ENCODE measurements at regions not wholly inside any gene's neighbourhood (a gene's known extent, or its start where the extent isn't known, plus 50 kb on each side); places are given as distances from the start of the nearest gene placed in this dataset.

- Histone ChIP-seq H4K20me1 (replicated peaks; ENCODE audit: control insufficient read depth, insufficient read depth, low read length) (no peaks in the 10 kb centered on the region), H3K36me3 (ENCODE audit: control insufficient read depth, insufficient read depth, low read length) (no peaks in the 10 kb centered on the region), H2AFZ (ENCODE audit: low read depth, low read length) (no peak overlapping the region), H3K4me2 (ENCODE audit: insufficient read depth, low read length) (no peak overlapping the region), H3K27ac (ENCODE audit: extremely low read depth, low read depth, low read length) (no peak overlapping the region), H3K79me2 (ENCODE audit: control insufficient read depth, insufficient read depth, low read length) (no peaks in the 10 kb centered on the region), H3K9me3 (replicated peaks; ENCODE audit: control insufficient read depth, insufficient read depth, low read depth, low read length) (no peaks in the 10 kb centered on the region), H3K4me3 (no peak overlapping the region), H3K4me1 (replicated peaks in 1 of 2; ENCODE audit: control insufficient read depth in 2 of 2, insufficient read depth in 2 of 2, low read length in 2 of 2) (no peaks in the 10 kb centered on the region), H3K9me1 (ENCODE audit: control insufficient read depth, insufficient read depth, low read length) (no peaks in the 10 kb centered on the region), H3K9ac (ENCODE audit: insufficient read depth in 1 of 2, low read depth in 2 of 2, low read length in 2 of 2) (no peak overlapping the region), H3K27me3 (ENCODE audit: control insufficient read depth in 2 of 2, insufficient read depth in 2 of 2, low read length in 2 of 2) (no peaks in the 10 kb centered on the region)
- in situ Hi-C loops (cut with MboI) (no loop called here), intact Hi-C loops (cut with micrococcal nuclease) (no loop called here)
- ATAC-seq (no peak), DNase-seq (ENCODE audit: extremely low read depth in 1 of 4, low spot score in 3 of 4) (no peak), FAIRE-seq (no peak)
- no peak for TF ChIP-seq SETDB1 (IDR thresholded peaks at IDR 0.05; ENCODE audit: low read length)
- CTCF ChIA-PET (ENCODE audit: low intra/inter-chr PET ratio): no interaction called here
- no TSS peak for BruUV-seq (replicated peaks)
- POLR2A ChIA-PET: no interaction called here
Observed at GRCh38 chr4:147151763-147152162, 206.1 kb upstream of the TTC29 start.

GRCh38 chr4:147157860-147158701 is 212.4 kb upstream of the TTC29 start:
- Histone ChIP-seq H3K36me3 (ENCODE audit: control insufficient read depth, insufficient read depth, low read length) (no peaks in the 10 kb centered on the region), H3K79me2 (ENCODE audit: control insufficient read depth, insufficient read depth, low read length) (no peaks in the 10 kb centered on the region), H3K4me1 (replicated peaks in 1 of 2; ENCODE audit: control insufficient read depth in 2 of 2, insufficient read depth in 2 of 2, low read length in 2 of 2) (peaks cover 0 to 4% of the 10 kb centered on the region in 2 experiments; a peak in 1 of 5 replicates), H3K9me3 (replicated peaks; ENCODE audit: control insufficient read depth, insufficient read depth, low read depth, low read length) (no peaks in the 10 kb centered on the region), H3K4me2 (ENCODE audit: insufficient read depth, low read length) (no peak overlapping the region), H3K4me3 (no peak overlapping the region), H3K27ac (ENCODE audit: extremely low read depth, low read depth, low read length) (no peak overlapping the region), H3K9me1 (ENCODE audit: control insufficient read depth, insufficient read depth, low read length) (no peaks in the 10 kb centered on the region), H3K9ac (ENCODE audit: insufficient read depth in 1 of 2, low read depth in 2 of 2, low read length in 2 of 2) (no peak overlapping the region), H2AFZ (ENCODE audit: low read depth, low read length) (no peak overlapping the region), H4K20me1 (replicated peaks; ENCODE audit: control insufficient read depth, insufficient read depth, low read length) (no peaks in the 10 kb centered on the region), H3K27me3 (ENCODE audit: control insufficient read depth in 2 of 2, insufficient read depth in 2 of 2, low read length in 2 of 2) (peaks cover 0 to 6% of the 10 kb centered on the region in 2 experiments; a peak in 1 of 5 replicates)
- intact Hi-C loops (cut with micrococcal nuclease) (no loop called here), in situ Hi-C loops (cut with MboI) (no loop called here)
- WGBS (ENCODE audit: insufficient coverage, low coverage, missing lambda C conversion rate): 1% methylated on average over 29 of the region's 29 CpGs
- CTCF ChIA-PET (ENCODE audit: low intra/inter-chr PET ratio): no interaction called here
- DNase-seq (ENCODE audit: extremely low read depth in 1 of 4, low spot score in 3 of 4) (no peak), ATAC-seq (peak; percentile 34; the same call in 2 of the 3 replicates), FAIRE-seq (no peak)
- POLR2A ChIA-PET: no interaction called here
- no peak for TF ChIP-seq MCM2 (IDR thresholded peaks at IDR 0.05; ENCODE audit: low read depth)
- no peak for TF ChIP-seq WHSC1 (IDR thresholded peaks at IDR 0.05; ENCODE audit: low read length)
- no peak for TF ChIP-seq SIN3B (IDR thresholded peaks at IDR 0.05; ENCODE audit: low read depth)
- TF ChIP-seq PCBP1 (IDR thresholded peaks at IDR 0.05; ENCODE audit: low read depth, low read length, poor library complexity, severe bottlenecking): no peak
- TF ChIP-seq TFAM (CRISPR knock-in tag; conservative IDR thresholded peaks at IDR 0.05): no peak
- TF ChIP-seq NR3C1 (CRISPR knock-in tag; IDR thresholded peaks at IDR 0.05): no peak
- TF ChIP-seq SIX5 (IDR thresholded peaks at IDR 0.05; ENCODE audit: borderline replicate concordance in 1 of 2, insufficient read depth in 1 of 2, low read depth in 1 of 2, low read length in 2 of 2): no peak
- BruUV-seq (replicated peaks): no TSS peak
